ENCODE measurements at regions not wholly inside any gene's neighbourhood (a gene's known extent, or its start where the extent isn't known, plus 50 kb on each side); places are given as distances from the start of the nearest gene placed in this dataset.
"Not testable (repeated sequence)": the region's sequence is repeated elsewhere in the genome, so short reads cannot be mapped to it uniquely, and the experiment has no call there.

- TF ChIP-seq CTCF (IDR thresholded peaks at IDR 0.05; ENCODE audit: low read depth, low read length, missing control alignments) = no peak
- H3K4me3 ChIP-seq (ENCODE audit: low read depth, low read length) = no peak overlapping the region
- DNase-seq (ENCODE audit: low read depth) = no peak
Observed at GRCh38 chr5:38677636-38678035, 121.2 kb upstream of the LIFR start.

- DNase-seq (ENCODE audit: low read depth) = no peak
- no peak overlapping the region for H3K4me3 ChIP-seq (ENCODE audit: low read depth, low read length)
- TF ChIP-seq CTCF (IDR thresholded peaks at IDR 0.05; ENCODE audit: low read depth, low read length, missing control alignments) = no peak
Observed at GRCh38 chr5:38678076-38678475, 121.6 kb upstream of the LIFR start.

DNA sequence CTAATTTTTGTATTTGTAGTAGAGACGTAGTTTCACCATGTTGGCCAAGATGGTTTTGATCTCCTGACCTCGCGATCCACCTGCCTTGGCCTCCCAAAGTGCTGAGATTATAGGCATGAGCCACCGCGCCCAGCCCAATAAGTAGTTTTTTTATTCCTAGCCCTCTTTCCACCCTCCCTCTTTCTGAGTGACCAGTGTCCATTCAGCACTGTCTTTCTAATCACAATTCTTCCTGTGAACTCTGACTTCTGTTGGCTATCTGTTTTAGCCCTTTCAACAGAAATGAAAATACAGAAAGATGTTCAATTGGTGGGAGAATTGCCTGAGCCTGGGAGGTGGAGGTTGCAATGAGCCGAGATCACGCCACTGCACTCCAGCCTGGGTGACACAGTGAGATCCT lies 122.3 kb upstream of the LIFR start:
- not testable (repeated sequence) for H3K4me3 ChIP-seq (ENCODE audit: low read depth, low read length); DNase-seq (ENCODE audit: low read depth)

GRCh38 chr5:38680094-38680825 lies 123.8 kb upstream of the LIFR start:
- no peak for TF ChIP-seq CTCF (IDR thresholded peaks at IDR 0.05; ENCODE audit: low read depth, low read length, missing control alignments)
- H3K4me3 ChIP-seq (ENCODE audit: low read depth, low read length) = no peak overlapping the region
- DNase-seq (ENCODE audit: low read depth) = no peak

- no peak for TF ChIP-seq CTCF (IDR thresholded peaks at IDR 0.05; ENCODE audit: low read depth, low read length, missing control alignments)
- H3K4me3 ChIP-seq (ENCODE audit: low read depth, low read length) = no peak overlapping the region
- no peak for DNase-seq (ENCODE audit: low read depth)
Observed at GRCh38 chr5:38681029-38681706, 124.7 kb upstream of the LIFR start.

DNA sequence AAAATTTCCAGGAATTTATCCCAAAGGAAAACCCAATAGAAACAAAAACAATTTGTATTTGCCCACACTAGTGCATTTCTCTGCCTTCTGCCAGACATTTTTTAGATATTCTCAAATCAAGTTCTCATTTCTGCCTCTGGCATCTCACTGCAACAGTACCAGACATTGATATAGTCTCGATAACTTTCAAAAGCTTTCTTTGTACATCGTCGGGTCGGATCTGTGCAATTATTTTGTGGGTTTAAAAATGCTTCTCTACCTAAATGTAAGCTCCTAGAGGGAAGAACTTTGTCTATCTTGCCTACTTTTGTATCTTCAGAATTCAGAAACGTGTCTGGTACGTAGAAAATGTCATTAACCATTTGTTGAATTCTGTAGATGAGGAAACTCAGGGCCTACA lies 125.5 kb upstream of the LIFR start:
- TF ChIP-seq CTCF (IDR thresholded peaks at IDR 0.05; ENCODE audit: low read depth, low read length, missing control alignments) = no peak
- no peak overlapping the region for H3K4me3 ChIP-seq (ENCODE audit: low read depth, low read length)
- DNase-seq (ENCODE audit: low read depth) = no peak

DNA sequence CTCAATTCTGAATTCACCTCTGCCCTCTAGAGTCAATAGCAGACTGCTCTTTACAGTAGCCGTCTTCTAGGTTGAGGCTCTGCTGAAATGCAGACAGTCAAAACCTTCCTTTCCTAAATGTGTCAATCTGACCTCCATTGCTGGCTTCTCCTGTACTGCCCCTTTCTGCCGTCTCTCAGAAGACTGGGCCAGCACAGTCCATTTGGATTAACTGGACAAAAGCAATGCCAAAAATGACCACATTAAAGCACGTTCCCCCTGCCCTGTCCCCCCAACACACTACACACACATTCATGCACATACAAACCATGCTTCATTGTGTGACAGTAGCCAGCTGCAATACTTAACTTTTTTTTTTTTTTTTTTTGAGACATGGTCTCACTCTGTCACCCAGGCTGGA lies 130.2 kb upstream of the LIFR start:
- TF ChIP-seq CTCF (IDR thresholded peaks at IDR 0.05; ENCODE audit: low read depth, low read length, missing control alignments) = no peak
- H3K4me3 ChIP-seq (ENCODE audit: low read depth, low read length) = no peak overlapping the region
- DNase-seq (ENCODE audit: low read depth) = no peak

Measured in GM12864 (cell line).